Iris pigment epithelial cell (primary cell): ENCODE measurements at regions not wholly inside any gene's neighbourhood (a gene's known extent, or its start where the extent isn't known, plus 50 kb on each side); places are given as distances from the start of the nearest gene placed in this dataset.
A peak's percentile ranks its signal among the peaks of the same experiment; 100 is the strongest.

ENCODE experiments used
- DNase-seq: peaks from one replicate; pipeline ENCODE4 v3.0.0-alpha.2; 2011; ENCODE audit warnings: low read depth

GRCh38 chr21:28788030-28788429 is 204.6 kb downstream of the LTN1 start:
- DNase-seq: no peak

- DNase-seq: no peak
Observed at GRCh38 chr21:28783641-28784185, 209.0 kb downstream of the LTN1 start.

- peak; percentile 58 for DNase-seq
Observed at GRCh38 chr21:28781602-28782276, 210.9 kb downstream of the LTN1 start.

GRCh38 chr21:28779914-28780313 is 212.8 kb downstream of the LTN1 start:
- no peak for DNase-seq

GRCh38 chr21:28776251-28776650 is 216.4 kb downstream of the LTN1 start:
- peak; percentile 81 for DNase-seq

GRCh38 chr21:28775071-28775470 is 217.6 kb downstream of the LTN1 start:
- DNase-seq: no peak

- no peak for DNase-seq
Observed at GRCh38 chr21:28773036-28773435, 219.6 kb downstream of the LTN1 start.

- DNase-seq: peak; percentile 91
Observed at GRCh38 chr21:28771790-28772501, 220.7 kb downstream of the LTN1 start.

GRCh38 chr21:28770867-28771661 is 221.6 kb downstream of the LTN1 start:
- peak; percentile 41 for DNase-seq

- peak; percentile 31 for DNase-seq
Observed at GRCh38 chr21:28769683-28770082, 223.0 kb downstream of the LTN1 start.

DNA sequence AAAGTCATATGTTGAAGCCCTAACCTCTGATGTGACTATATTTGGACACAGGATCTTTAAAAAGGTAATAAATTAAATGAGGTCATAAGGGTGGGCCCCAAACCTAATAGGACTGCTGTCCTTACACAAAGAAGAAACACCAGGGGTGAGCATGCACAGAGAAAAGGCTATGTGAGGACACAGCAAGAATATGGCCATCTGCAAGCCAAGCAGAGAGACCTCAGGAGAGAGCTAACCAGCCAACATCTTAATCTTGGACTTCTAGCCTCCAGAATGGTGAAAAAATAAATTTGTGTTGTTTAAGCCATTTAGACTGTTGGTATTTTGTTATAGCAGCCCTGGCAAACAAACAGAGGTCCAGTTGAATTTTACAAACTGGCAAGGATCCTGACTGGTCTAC is 223.9 kb downstream of the LTN1 start:
- no peak for DNase-seq

DNA sequence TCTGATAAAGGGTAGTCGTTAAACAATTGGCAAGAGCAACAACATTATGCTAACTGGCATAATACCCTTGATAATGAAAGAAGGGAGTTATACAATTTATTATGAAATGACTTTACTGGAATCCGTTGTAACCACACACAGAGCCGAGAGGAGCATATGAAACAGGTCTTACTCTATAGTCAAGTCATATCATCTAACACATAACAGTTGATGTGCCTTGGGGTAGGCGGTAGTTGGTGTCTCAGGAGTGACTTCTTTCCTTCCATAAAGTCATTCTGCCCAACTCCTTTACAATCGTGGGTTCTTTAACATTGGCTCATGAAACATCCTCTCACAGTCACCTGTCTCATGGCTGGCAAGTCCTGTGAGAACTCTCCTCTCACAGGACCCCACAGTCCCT is 225.2 kb downstream of the LTN1 start:
- no peak for DNase-seq

- no peak for DNase-seq
Observed at GRCh38 chr21:28763809-28764418, 228.8 kb downstream of the LTN1 start.

GRCh38 chr21:28762357-28762735 is 230.3 kb downstream of the LTN1 start:
- DNase-seq: no peak

DNA sequence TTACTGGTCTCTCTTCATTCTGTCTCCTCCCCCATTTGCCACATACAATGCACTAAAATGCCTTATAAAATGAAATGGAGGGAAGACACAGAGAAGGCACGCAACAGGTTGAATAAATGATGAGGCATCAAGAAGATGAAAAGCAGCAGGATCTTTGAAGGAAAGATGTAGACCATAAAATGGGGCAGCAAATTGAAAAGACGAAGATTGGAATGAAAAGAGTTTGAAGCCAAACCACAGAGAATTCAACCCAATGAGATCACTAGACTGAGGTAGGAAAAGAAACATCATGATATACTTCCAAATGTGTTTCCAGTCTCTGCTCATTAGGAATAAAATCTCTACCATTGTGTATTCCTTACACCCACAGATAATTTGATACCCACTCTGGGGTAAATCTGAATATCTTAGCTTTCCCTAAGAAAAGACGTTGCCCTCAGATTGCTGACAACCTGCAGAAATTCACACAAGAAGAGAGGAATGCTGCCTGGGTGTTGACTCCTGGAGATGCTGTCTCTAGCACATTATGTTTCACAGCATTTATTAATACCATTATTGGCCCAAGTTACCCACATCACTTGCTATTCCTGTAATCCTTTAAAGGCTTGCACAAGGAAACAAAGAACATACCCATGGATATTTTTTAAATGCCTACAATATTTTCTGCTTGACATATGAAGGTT is 230.9 kb downstream of the LTN1 start:
- DNase-seq: peak; percentile 62

- no peak for DNase-seq
Observed at GRCh38 chr21:28758883-28759242, 233.8 kb downstream of the LTN1 start.

GRCh38 chr21:28758042-28758882 is 234.4 kb downstream of the LTN1 start:
- no peak for DNase-seq

- DNase-seq: no peak
Observed at GRCh38 chr21:28754862-28755261, 237.8 kb downstream of the LTN1 start.

DNA sequence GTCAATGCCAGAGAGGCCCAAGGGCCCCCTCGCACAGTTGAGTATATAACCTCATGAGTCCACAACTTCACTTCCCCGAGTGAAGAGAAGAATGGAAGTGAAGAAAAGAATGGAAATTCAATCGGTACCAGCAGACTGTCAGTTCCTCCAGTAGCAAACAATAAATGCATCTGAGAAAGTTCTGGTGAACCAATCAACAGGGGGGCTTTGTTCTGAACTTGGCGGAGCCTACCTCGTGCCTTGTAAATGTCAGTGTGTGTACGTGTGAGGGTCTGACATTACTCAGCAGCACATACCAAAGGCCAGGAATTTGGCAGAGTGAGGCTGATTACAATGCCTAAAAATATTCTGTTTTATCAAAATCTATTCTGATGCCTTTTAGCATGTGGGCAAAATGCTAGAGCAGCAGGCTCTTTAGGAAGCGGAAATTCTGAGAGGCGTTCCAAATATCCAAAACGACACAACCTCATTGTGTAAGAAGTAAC is 238.5 kb downstream of the LTN1 start:
- peak; percentile 85 for DNase-seq

- DNase-seq: no peak
Observed at GRCh38 chr21:28752131-28752530, 240.5 kb downstream of the LTN1 start.

DNA sequence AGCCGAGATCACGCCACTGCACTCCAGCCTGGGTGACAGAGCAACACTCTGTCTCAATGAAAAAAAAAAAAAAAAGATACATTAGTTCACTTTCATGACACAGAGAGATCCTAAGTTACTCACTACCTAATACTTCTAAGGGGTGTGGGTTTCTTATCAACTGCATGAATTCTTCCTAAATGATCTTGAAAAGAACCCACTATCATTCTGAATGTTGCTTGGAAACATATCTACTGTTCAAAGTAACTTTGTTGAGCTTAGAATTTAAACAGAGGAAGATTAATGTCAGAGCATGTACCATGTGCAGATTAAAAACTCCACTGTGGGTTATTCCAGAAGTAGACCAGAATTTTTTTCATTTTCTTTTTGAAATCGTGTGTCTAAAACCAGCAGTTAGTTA is 241.5 kb downstream of the LTN1 start:
- DNase-seq: no peak
